Fibroblast of villous mesenchyme (primary cell): ENCODE measurements at regions not wholly inside any gene's neighbourhood (a gene's known extent, or its start where the extent isn't known, plus 50 kb on each side); places are given as distances from the start of the nearest gene placed in this dataset.

Experiments used
- DNase-seq: peaks from one replicate; pipeline ENCODE4 v3.0.0-alpha.2; 2010; ENCODE audit warnings: low read depth
- H3K4me3 ChIP-seq: 2 replicates; pipeline ENCODE4 v1.5.1; 2011; ENCODE audit warnings: low read depth, mild to moderate bottlenecking, low read length
- CTCF ChIP-seq: IDR thresholded peaks from 2 replicates; pipeline ENCODE4 v1.5.1; 2012; ENCODE audit warnings: low read depth, mild to moderate bottlenecking, low read length; ENCODE audit not compliant: insufficient read depth

GRCh38 chr17:33396818-33397217 is 103.7 kb upstream of the ASIC2 start:
- DNase-seq: no peak
- H3K4me3 ChIP-seq: no peak overlapping the region
- TF ChIP-seq CTCF: no peak

- no peak for DNase-seq
- no peak for TF ChIP-seq CTCF
- H3K4me3 ChIP-seq: no peak overlapping the region
These were observed 105.3 kb upstream of the ASIC2 start for GRCh38 chr17:33398386-33398785.

GRCh38 chr17:33401249-33401648 is 108.2 kb upstream of the ASIC2 start:
- no peak overlapping the region for H3K4me3 ChIP-seq
- TF ChIP-seq CTCF: no peak
- no peak for DNase-seq

DNA sequence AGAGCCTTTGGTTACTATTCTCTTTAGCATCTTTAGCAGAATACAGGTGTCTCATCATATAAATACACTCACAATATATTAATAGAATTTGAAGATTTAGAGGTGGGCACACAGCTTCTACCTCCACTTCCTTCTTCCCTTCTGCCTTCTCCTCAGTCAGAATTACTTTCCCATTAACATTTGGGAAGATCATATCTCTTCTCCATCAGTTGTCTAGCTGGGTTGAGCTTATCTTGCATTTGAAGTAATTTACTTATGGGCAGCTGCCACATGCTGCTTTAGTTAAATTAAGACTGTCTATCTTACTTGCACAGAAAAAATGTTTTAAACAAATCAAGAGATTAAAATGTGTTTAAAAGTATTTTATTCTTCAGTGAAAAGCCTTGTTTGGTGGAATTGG is 110.1 kb upstream of the ASIC2 start:
- H3K4me3 ChIP-seq: no peak overlapping the region
- no peak for DNase-seq
- no peak for TF ChIP-seq CTCF

GRCh38 chr17:33404070-33404819 is 111.2 kb upstream of the ASIC2 start:
- H3K4me3 ChIP-seq: no peak overlapping the region
- TF ChIP-seq CTCF: no peak
- no peak for DNase-seq

- no peak overlapping the region for H3K4me3 ChIP-seq
- no peak for DNase-seq
- TF ChIP-seq CTCF: no peak
These were observed 123.0 kb upstream of the ASIC2 start for GRCh38 chr17:33416131-33416530.

DNA sequence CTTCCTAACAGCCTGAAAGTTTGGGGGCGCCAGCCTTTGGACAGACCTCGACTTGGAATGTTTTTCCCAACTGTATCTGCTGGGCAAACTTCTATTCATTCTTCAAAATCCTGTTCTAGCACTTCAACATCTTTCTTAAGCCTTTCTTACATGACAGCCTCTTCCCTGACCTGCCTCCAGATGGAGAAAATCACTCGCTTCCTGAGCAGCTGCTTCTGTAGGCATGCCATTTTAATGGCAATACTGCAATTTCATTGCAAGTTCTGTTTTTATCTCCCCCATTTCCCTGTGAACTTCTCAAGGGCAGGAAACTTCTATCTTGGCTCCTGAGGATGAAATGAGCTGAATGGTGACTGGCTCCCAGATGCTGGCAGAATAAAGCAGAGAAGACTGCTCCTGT is 128.8 kb upstream of the ASIC2 start:
- no peak overlapping the region for H3K4me3 ChIP-seq
- TF ChIP-seq CTCF: no peak
- DNase-seq: no peak
